HG03460 (cell line): ENCODE measurements at regions not wholly inside any gene's neighbourhood (a gene's known extent, or its start where the extent isn't known, plus 50 kb on each side); places are given as distances from the start of the nearest gene placed in this dataset.

Experiments used
- ATAC-seq: cut with Tn5 transposase; IDR thresholded peaks from one replicate; pipeline ENCODE4 v1.9.1; 2021; ENCODE audit not compliant: unreplicated experiment

- no peak for ATAC-seq
Measured at GRCh38 chr7:17638727-17639126, 301.6 kb downstream of the SNX13 start.

GRCh38 chr7:17640730-17641377, 299.4 kb downstream of the SNX13 start:
- peak; percentile 57 for ATAC-seq

DNA sequence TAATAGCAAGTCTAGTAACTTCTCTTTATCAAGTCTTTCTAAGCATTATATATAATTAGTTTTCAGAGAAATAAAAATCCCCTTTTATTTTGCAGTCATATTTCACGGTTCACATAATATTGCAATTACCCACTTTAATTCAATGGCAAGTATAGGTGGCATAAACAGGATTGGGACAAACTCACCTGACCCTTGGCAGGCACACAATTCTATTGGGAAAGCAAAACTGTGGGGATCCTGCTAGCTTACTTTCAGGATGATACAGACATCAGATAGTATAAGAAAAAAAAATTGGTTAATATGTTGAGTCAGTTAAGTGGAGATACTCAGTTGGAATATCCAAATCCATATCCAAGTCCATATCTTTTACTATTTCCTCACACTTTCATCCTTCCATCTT, 294.8 kb downstream of the SNX13 start:
- no peak for ATAC-seq

GRCh38 chr7:17646253-17646956, 293.9 kb downstream of the SNX13 start:
- no peak for ATAC-seq

DNA sequence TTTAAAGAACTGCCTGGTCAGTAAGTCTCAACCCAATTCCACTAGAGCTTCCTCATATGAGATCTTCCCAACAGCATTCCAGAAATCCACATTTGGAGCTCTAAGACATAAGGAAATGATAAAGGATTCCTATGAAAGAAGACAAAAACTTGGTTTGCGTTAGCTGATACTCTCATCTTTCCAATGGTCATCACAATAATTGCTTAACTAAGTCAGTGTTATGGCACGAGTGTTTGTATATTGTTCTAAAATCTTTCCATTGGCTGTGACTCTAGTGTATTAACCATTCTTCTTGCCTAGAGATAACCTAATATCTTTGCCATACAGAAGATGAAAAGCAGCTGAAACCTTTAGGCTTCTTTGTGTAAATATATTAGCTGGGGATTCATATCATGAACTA, 289.0 kb downstream of the SNX13 start:
- ATAC-seq: no peak

GRCh38 chr7:17651863-17652385, 288.4 kb downstream of the SNX13 start:
- ATAC-seq: no peak

DNA sequence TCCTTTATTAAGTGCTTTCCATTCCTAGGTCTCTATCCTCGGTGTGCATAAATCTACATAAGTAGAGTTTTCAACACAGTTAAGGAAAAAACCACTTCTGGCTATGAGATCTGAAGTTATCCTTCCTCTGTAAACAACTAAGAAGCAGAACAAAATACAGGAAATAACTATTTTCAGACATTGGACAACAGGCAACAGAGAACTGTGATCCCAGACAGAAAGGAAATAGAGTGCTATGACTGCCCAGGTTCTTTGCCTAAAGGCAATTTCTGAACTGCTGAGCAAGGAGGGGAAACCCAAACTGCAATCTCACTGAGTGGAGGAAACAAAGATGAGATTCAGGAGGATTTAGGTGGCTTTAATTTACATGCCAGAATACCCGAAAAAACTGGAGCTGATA, 285.4 kb downstream of the SNX13 start:
- no peak for ATAC-seq

DNA sequence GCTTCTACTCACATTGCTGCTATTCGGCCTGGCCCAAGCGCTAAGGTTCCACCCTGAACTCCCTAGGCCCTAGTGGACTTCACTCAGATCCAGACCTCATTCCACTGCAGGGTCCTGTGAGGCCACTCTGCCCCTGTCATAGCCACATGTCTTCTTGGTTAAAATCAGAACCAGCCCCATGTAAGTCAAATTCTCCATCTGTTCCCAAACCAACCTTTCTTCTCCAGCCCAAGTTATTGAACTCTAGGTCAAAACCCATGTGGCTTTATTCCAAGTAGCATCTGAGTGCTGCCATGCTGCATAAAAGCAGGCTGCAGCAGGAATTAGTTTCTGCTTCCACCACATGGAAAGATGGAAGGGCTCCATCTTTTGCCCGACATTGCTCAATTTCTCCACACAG, 281.2 kb downstream of the SNX13 start:
- ATAC-seq: no peak

DNA sequence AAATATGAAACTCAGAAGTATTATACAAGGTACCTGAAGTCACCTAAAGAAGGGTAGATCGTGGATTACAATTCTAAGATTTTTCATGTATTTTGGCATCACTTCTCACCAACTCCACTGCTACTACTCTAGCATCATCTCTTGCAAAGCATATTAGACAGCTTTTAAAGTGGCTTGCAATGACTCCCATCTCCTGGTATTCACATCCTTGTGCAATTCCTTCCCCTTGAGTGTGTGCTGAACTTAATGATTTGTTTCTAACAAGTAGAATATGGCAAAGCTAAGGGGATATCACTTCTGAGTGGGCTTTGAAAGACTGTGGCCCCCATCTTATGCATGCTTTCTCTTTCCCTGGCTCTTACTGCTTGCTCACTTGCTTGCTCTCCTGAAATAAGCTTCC, 280.2 kb downstream of the SNX13 start:
- ATAC-seq: no peak

- no peak for ATAC-seq
Measured at GRCh38 chr7:17661982-17662585, 278.2 kb downstream of the SNX13 start.

DNA sequence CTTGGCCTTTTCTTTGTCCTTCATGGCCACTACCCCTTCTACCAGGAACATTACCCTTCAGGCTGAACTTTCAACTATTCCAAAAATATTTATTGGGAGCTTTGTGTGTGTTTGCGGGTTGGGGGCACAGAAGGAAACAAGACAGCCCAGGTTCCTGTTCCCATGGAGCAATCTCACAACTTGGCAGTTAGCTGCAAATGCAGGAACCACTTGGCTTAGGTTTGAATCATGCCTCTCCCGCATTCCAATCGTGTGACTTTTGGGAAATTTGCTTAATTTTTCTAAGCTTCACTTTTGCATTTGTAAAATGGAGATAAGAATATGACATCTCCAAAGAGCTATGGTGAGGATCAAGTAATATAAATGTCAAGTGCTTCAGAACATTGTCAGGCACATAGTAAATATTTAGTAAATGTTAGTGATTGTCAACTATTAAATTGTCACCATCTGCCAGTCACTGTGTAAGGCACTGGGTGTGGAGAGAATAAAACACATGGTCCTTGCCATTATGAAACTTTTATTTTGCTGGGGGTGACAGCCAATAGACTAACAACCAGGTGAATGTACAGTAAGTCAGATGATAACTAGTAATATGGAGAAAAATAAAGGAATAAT, 277.1 kb downstream of the SNX13 start:
- no peak for ATAC-seq

DNA sequence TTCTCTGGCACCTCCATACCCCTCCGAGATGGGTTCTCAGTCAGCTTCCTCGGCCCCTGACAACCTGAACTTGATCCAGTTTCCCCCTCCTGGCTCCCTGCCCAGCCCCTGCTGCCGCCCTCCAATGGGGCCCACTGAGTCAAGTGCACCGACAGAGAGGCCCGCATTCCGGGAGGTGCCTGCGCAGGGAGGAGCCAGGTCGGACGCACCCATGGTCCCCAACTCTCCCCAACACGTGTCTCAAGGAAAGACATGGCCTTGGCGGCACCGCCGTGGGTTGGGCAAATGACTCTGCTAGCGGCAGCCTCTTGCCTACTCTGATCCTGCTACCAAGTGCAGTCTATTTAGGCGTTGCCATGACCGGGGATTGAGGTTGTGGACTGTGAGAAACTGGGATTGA, 275.3 kb downstream of the SNX13 start:
- no peak for ATAC-seq

DNA sequence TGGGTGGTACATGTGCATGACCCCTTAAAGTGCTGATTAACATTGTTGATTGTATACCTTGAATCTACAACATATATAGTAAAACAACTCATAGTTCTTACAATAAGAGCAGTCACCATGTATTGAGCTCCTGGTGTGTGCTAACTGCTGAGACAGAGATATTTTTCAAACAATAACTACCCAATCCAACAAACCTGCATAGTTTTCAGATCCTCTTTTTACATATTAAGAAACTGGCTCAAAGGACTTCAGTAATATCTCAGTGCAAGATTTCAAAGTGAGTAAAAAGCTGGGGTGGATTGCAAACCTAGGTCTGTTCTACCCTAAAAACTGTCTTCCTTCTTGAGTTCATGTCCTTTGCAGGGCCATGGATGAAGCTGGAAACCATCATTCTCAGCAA, 272.2 kb downstream of the SNX13 start:
- ATAC-seq: no peak

- ATAC-seq: no peak
Measured at GRCh38 chr7:17669204-17669603, 271.1 kb downstream of the SNX13 start.

DNA sequence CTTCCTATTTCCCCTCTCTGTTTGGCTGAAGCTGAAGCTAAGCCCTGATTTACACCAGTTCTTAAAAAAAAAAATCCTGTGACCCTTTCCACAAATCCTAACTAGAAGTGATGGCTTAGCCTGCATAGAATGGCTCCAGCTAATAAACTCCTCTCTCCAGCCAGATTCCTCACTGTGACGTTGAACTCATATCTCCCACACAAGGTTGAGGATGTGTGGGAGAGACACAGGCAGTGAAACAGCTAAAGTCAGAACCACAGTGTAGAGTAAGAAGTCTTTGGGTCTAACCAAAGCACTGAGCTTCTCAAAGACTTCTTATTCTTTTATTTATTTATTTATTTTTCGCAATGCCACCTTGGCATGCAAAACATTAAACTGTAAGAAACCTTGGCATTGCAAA, 268.3 kb downstream of the SNX13 start:
- ATAC-seq: no peak

GRCh38 chr7:17672783-17673182, 267.5 kb downstream of the SNX13 start:
- ATAC-seq: no peak

DNA sequence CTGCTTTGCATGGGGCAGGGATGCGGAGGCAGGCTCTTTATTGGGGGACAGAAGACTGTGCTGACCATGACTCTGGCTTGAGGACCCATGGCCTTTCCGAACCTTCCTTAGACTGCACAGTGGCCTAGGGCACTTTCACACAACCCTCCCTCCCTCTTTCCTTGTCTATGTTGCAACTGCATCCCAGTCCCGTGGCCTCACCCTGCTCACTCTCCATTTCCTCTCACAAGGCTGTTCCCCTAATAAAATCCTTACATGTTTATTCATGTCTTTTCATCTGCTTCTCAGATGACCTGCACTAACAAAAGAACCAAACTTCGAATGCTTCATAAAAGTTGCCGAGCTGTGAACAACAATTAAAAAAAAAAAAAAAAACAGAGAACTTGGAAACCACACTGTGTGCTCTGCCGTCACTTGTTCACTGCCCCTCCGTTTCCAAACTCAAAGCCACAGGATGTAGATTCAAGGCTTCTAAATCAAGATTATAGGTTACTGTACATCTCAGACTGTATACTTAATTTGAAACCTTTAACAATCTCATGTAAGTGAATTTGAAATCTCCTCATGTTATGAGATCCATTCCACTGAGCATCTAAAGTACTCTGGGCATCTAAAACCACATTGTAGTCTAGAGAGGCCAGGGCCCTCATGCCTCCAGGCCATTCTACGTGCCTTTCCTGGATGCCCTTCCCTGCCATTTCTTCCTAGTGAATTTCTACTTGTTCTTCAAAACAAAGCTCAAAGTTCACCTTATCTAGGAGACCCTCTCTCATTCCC, 265.9 kb downstream of the SNX13 start:
- ATAC-seq: no peak

DNA sequence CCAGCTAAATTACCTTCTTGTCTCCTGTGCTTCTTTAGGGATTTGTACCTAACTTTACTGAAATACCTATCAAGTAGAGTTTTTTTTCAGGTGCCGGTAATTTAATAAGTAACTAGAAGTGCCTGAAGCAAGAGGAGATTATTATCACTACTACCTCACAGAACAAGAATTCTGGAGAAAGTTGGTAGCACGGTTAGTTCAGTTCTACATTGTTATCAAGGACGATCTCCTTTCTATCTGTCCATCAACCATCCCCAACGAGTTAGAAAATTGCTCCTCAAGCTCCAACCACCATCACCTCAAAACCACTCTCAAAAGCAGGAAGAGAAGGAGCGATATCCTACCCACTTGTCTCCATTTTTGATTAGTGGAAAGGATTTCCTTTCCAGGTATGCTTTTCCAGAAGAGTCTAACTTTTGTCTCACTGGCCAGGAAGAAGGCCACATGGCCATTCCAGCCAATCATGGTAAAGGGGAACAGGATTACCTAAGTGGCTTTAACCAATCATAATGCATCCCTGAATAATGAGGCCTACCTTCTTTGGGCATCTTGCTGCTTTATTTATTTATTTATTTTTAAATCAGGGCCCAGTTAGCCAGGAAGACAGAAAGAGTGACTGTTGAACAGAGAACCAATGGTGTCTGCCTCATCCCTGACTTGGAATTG, 265.2 kb downstream of the SNX13 start:
- ATAC-seq: no peak

DNA sequence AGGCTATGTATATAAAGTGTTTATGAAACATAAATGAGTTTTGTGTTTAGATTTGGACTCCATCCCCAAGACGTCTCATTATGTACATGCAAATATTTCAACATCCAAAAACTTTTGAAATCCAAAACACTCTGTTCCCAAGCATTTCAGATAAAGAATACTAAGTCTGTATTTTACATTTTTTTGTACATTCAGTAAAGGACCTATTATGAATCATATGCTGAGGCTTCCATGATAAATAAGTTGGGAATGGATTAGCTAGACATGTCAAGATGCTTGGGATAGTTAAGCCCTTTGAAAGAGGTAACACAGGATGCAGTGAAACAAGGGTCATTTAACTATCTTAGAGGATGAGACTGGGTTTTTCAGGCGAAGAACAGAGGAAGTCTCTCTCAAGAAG, 262.9 kb downstream of the SNX13 start:
- ATAC-seq: no peak

- no peak for ATAC-seq
Measured at GRCh38 chr7:17678896-17679295, 261.4 kb downstream of the SNX13 start.

DNA sequence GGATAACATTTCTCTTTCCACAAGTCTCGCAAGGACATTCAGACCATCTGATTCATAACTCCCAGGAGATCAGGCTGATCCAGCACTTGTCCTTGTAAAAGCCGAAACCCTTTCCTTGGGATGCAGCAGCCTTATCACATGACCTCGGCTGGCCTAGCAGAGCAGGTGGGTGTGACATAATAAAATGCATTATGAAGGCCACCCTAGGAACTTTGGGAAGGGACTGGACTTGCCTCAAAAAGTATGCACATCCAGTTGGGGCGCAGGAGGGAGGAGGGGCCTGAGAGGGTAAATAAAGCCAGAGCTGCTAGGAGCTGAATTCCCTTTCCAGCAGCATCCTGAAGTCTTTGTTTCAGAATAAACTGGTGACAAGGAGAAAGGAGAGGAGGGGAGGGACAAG, 260.8 kb downstream of the SNX13 start:
- no peak for ATAC-seq
